HG02798 (cell line): ENCODE measurements at regions not wholly inside any gene's neighbourhood (a gene's known extent, or its start where the extent isn't known, plus 50 kb on each side); places are given as distances from the start of the nearest gene placed in this dataset.
"Not testable (repeated sequence)": the region's sequence is repeated elsewhere in the genome, so short reads cannot be mapped to it uniquely, and the experiment has no call there.

Experiments used
- ATAC-seq: cut with Tn5 transposase; IDR thresholded peaks from one replicate; pipeline ENCODE4 v1.9.1; 2021; ENCODE audit warnings: mild to moderate bottlenecking; ENCODE audit not compliant: unreplicated experiment, poor library complexity

- ATAC-seq = not testable (repeated sequence)
Observed at GRCh38 chr7:113336838-113337237, 218.5 kb upstream of the SMIM30 start.

- no peak for ATAC-seq
Observed at GRCh38 chr7:113331155-113331898, 213.0 kb upstream of the SMIM30 start.

DNA sequence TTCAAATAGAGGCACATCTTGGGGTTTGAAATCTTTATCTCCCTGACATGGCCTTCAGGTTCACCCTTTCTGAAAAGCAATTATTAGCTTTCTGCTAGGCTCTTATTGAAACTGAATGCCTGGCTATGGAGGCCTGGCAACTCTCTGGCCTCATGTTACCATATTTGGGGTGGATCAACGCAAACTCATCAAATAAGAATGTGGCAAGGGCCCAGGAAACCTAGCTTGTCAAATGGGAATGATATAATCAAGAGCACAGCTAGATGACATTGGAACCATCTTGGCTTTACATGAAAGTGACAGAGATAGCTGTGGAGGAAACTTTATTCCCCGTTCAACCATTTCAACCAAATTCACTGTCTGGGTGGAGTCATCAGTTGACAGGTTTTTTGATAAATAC, 202.8 kb upstream of the SMIM30 start:
- no peak for ATAC-seq

DNA sequence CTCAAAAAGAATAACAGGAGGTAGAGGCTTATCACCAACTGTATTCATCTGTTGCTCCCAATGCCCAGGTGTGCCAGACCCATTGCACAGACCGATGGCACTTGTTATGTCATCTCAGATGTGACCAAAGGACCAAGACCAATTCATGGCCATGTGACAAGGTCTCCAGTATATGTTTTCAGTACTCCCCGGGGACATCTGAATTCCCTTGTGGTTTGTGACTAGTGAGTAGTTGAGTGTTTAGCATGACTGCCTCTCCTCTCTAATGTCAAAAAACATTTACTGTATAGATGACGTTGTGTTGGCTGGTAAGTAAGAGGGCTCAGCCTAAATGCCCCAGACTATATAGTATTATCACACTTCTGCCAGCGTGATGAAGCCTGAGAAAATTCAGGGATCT, 202.1 kb upstream of the SMIM30 start:
- ATAC-seq = no peak

- ATAC-seq = no peak
Observed at GRCh38 chr7:113314594-113314993, 196.2 kb upstream of the SMIM30 start.

DNA sequence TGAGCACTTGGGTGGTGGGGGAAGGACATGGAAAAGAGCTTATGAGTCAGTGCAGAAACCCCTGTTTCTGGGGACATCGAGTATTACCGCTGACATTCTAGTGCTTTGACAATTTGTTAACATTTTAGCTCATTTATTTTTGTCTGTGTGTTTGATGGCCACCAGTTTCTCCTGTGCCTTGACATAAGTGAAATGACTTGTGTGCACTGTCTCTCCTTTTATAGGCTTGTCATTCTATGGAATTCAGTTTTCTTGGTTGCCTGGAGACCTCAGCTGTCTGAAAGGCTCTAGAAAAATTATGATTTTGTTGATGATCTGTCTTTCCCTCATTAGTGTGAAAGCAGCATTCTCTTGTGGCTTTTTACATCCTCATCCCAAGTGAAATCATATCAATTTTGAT, 190.0 kb upstream of the SMIM30 start:
- no peak for ATAC-seq

GRCh38 chr7:113307147-113307546, 188.8 kb upstream of the SMIM30 start:
- ATAC-seq = no peak

- no peak for ATAC-seq
Observed at GRCh38 chr7:113306302-113306701, 187.9 kb upstream of the SMIM30 start.

GRCh38 chr7:113304104-113304503, 185.8 kb upstream of the SMIM30 start:
- ATAC-seq = no peak

GRCh38 chr7:113303388-113303787, 185.0 kb upstream of the SMIM30 start:
- not testable (repeated sequence) for ATAC-seq

- no peak for ATAC-seq
Observed at GRCh38 chr7:113301983-113302382, 183.6 kb upstream of the SMIM30 start.

- ATAC-seq = no peak
Observed at GRCh38 chr7:113301141-113301540, 182.8 kb upstream of the SMIM30 start.

- ATAC-seq = no peak
Observed at GRCh38 chr7:113299748-113300147, 181.4 kb upstream of the SMIM30 start.

GRCh38 chr7:113298501-113298900, 180.1 kb upstream of the SMIM30 start:
- no peak for ATAC-seq

DNA sequence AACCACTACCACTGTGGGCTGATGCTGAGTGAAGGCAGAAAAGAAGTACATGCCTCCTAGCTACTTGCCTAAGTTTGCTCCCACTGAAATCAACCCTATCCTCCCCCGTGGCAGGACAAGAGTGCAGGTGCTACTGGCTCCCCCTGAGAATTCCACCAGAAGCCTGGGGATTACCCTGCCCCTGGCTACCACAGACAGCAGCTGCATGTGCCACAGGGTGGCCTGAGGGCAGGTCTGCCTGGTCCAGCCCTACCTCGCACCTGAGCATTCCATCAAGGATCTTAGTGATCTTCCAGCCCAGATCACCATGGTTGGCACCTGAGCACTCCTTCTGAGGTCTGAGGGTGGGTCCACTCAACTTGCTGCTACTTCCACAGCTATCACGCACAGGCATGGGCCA, 176.4 kb upstream of the SMIM30 start:
- ATAC-seq = no peak

- no peak for ATAC-seq
Observed at GRCh38 chr7:113292105-113292504, 173.8 kb upstream of the SMIM30 start.

DNA sequence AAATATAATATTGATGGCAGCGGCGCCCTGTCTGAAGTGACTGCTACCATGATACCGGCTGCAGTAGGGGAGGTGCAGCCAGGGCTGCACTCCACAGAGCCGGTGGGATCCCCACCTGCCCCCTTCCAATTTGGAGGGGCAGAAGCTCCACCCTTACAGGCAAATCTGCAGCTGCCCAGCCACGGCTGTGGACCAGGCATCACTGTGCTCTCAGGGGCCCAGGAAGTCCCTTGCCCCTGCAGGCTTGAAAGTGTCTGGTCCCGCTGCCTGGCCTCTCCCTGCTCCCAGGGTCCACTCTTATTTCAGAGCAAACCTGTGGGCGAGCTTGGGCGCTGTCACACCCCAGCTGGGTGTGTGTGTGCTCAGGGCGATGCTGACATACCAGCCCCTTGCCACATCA, 172.7 kb upstream of the SMIM30 start:
- no peak for ATAC-seq

- ATAC-seq = peak; percentile 54
Observed at GRCh38 chr7:113289140-113289740, 170.9 kb upstream of the SMIM30 start.

DNA sequence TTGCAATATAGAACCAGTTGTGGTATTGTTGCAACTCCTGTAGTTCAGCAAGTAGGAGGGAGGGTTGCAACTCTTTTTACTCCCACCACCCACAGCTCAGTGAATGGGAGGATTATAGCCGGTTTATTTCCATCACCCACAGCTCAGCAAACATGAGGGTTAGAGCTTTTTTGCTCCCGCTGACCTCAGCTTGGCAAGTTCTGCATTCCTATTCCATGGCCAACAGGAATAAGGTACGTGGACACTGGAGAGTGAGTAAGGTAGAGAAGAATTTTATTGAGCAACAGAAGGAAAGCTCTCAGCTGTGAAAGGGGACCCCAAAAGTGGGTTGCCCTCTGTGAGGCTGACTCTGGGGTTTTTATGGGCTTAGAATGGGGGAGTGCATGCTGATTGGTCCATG, 167.1 kb upstream of the SMIM30 start:
- no peak for ATAC-seq

GRCh38 chr7:113283861-113284260, 165.5 kb upstream of the SMIM30 start:
- ATAC-seq = no peak

DNA sequence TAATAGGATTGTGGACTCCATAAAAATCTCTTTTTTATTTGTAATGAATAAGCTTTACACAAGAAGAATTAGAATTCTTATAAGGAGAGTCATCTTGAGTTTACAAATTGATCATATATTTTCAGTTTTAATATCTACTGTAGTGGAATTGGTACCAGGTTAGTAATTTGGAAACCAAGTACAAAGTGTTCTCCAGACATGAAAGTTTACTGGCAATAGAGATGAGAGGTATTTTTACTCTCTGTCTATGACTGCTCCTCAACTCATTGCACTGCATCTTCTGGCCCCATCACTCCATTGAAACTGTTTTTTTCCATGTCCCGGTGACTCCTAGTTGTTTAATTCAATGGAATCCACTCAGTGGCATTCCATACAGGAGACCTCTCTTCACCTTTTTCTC, 164.5 kb upstream of the SMIM30 start:
- peak; percentile 67 for ATAC-seq

DNA sequence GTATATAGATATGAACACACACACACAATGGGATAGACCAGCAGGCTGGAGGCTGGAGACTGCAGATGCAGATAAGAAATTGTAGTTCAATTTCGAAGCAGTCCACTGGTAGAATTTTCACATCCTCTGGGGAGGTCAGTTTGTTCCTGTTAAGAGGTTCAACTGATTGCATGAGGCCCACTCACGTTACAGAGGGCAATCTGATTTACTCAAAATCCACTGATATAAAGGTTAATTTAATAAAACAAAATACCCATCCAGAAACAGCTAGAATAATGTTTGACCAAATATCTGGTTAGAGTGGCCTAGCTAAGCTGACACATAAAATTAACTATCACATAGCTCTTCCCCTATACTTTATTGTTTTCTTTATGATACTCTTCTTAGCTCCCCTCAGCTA, 162.9 kb upstream of the SMIM30 start:
- ATAC-seq = no peak
